Keratinocyte (primary cell): ENCODE measurements at regions not wholly inside any gene's neighbourhood (a gene's known extent, or its start where the extent isn't known, plus 50 kb on each side); places are given as distances from the start of the nearest gene placed in this dataset.

Source experiments
- DNase-seq: peaks from one replicate; pipeline ENCODE4 v3.0.0-alpha.2; 2011; ENCODE audit warnings: low read depth, missing footprints, low spot score
- FAIRE-seq: peaks from 2 replicates; lab custom pipeline; 2011; peaks lifted over from hg19 to GRCh38; lab: Jason Lieb, UNC
- H2AFZ ChIP-seq: 2 replicates; pipeline ENCODE4 v1.6.0; 2012; ENCODE audit warnings: low read length, control low read depth, inconsistent platforms; ENCODE audit not compliant: control insufficient read depth
- H3K27ac ChIP-seq: 2 replicates; pipeline ENCODE4 v1.5.1; 2011; ENCODE audit warnings: low read length; ENCODE audit not compliant: control insufficient read depth, insufficient read depth
- H3K27me3 ChIP-seq: 3 replicates; pipeline ENCODE4 v1.6.0; 2011; ENCODE audit warnings: low read length; ENCODE audit not compliant: control insufficient read depth, insufficient read depth; ENCODE audit errors: extremely low read depth
- H3K36me3 ChIP-seq, 2 experiments: 2 replicates in 1 of 2; 3 replicates in 1 of 2; pipeline ENCODE4 v1.5.1; 2011; ENCODE audit warnings: low read length in 2 of 2, mild to moderate bottlenecking in 1 of 2; ENCODE audit not compliant: control insufficient read depth in 2 of 2, insufficient read depth in 2 of 2; ENCODE audit errors: extremely low read depth in 1 of 2
- H3K4me1 ChIP-seq: 3 replicates; pipeline ENCODE4 v1.5.1; 2011; ENCODE audit warnings: low read length; ENCODE audit not compliant: control insufficient read depth, insufficient read depth; ENCODE audit errors: extremely low read depth
- H3K4me2 ChIP-seq: 3 replicates; pipeline ENCODE4 v1.6.0; 2011; ENCODE audit warnings: low read depth, low read length; ENCODE audit not compliant: control insufficient read depth, insufficient read depth; ENCODE audit errors: extremely low read depth
- H3K4me3 ChIP-seq, 3 experiments: fragments of 200-600 bp in 1 of 3; sonication (generic) in 1 of 3; 2 replicates in 2 of 3; 3 replicates in 1 of 3; pipeline ENCODE4 v1.5.1; 2011 to 2016; ENCODE audit warnings: low read length in 3 of 3, mild to moderate bottlenecking in 3 of 3, control low read depth in 2 of 3, inconsistent platforms in 1 of 3, low read depth in 1 of 3, mixed read lengths in 1 of 3, mixed run types in 1 of 3, moderate library complexity in 1 of 3; ENCODE audit not compliant: control insufficient read depth in 2 of 3, insufficient read depth in 2 of 3; ENCODE audit errors: extremely low read depth in 1 of 3
- H3K79me2 ChIP-seq: 2 replicates; pipeline ENCODE4 v1.6.0; 2012; ENCODE audit warnings: low read length; ENCODE audit not compliant: control insufficient read depth, insufficient read depth
- H3K9ac ChIP-seq: 3 replicates; pipeline ENCODE4 v1.6.0; 2011; ENCODE audit warnings: low read length; ENCODE audit not compliant: control insufficient read depth, insufficient read depth; ENCODE audit errors: extremely low read depth
- H3K9me1 ChIP-seq: 3 replicates; pipeline ENCODE4 v1.6.0; 2011; ENCODE audit warnings: low read length; ENCODE audit not compliant: control insufficient read depth, insufficient read depth; ENCODE audit errors: extremely low read depth
- H3K9me3 ChIP-seq: 2 replicates; pipeline ENCODE4 v1.5.1; 2012; ENCODE audit warnings: low read depth, low read length; ENCODE audit not compliant: control insufficient read depth
- H4K20me1 ChIP-seq: 3 replicates; pipeline ENCODE4 v1.6.0; 2011; ENCODE audit warnings: low read length; ENCODE audit not compliant: control insufficient read depth, insufficient read depth; ENCODE audit errors: extremely low read depth
- CTCF ChIP-seq, 3 experiments: IDR thresholded peaks in 1 of 3; conservative IDR thresholded peaks in 1 of 3; optimal IDR thresholded peaks in 1 of 3; 2 replicates in 2 of 3; 3 replicates in 1 of 3; pipeline versions ENCODE3 to v1.5.1; 2011; ENCODE audit warnings: low read length in 3 of 3, mild to moderate bottlenecking in 3 of 3, moderate library complexity in 2 of 3, control low read depth in 1 of 3, inconsistent platforms in 1 of 3; ENCODE audit not compliant: insufficient read depth in 2 of 3; ENCODE audit errors: extremely low read depth in 1 of 3
- EZH2 ChIP-seq: IDR thresholded peaks from one replicate; pipeline ENCODE4 v1.6.1; 2012; ENCODE audit warnings: inconsistent platforms, mild to moderate bottlenecking, low read length, moderate library complexity
- dilution Hi-C: fragments of 300-500 bp; cut with MboI; formaldehyde crosslinking; loops from one replicate; pipeline ENCODE4 v1.7.0; 2020; ENCODE audit warnings: low sequenced_read_pairs; ENCODE audit not compliant: extremely low pct_ligation_motif_present

DNA sequence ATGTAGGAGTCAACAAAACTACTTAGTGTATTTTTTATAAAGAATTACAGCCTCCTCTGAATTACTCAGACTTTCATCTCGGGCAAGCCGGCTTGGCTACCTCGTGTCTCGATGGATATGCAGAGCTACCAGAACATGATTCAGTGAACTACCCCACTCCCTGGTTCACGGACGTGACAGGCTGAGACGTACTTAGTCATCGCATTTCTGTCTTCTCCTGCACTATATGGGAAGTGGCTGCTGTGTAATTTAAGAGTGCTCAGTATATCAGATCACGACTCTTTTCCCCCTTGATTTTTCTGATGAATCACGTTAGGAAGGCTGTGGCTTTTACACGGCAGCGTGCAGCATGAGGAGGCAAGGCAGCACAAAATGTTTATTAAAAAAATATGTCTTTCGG, 302.7 kb upstream of the ZFP64 start:
- Histone ChIP-seq H3K27me3 (no peaks in the 10 kb centered on the region), H3K36me3 (no peaks in the 10 kb centered on the region), H3K9me1 (no peaks in the 10 kb centered on the region), H3K9ac (no peak overlapping the region), H3K79me2 (no peaks in the 10 kb centered on the region), H3K4me1 (peaks cover 6% of the 10 kb centered on the region), H3K9me3 (no peaks in the 10 kb centered on the region), H3K4me3 (no peak overlapping the region), H2AFZ (no peak overlapping the region), H3K27ac (peak overlapping the region; percentile 44), H3K4me2 (no peak overlapping the region), H4K20me1 (no peaks in the 10 kb centered on the region)
- dilution Hi-C loops: no loop called here
- no peak for FAIRE-seq
- DNase-seq: peak; percentile 32
- TF ChIP-seq EZH2: no peak
- no peak for TF ChIP-seq CTCF (optimal IDR thresholded peaks at IDR 0.05 in 1 of 3, IDR thresholded peaks at IDR 0.05 in 1 of 3, conservative IDR thresholded peaks at IDR 0.05 in 1 of 3; ENCODE audit: extremely low read depth in 1 of 3, insufficient read depth in 2 of 3, low read length in 3 of 3)

DNA sequence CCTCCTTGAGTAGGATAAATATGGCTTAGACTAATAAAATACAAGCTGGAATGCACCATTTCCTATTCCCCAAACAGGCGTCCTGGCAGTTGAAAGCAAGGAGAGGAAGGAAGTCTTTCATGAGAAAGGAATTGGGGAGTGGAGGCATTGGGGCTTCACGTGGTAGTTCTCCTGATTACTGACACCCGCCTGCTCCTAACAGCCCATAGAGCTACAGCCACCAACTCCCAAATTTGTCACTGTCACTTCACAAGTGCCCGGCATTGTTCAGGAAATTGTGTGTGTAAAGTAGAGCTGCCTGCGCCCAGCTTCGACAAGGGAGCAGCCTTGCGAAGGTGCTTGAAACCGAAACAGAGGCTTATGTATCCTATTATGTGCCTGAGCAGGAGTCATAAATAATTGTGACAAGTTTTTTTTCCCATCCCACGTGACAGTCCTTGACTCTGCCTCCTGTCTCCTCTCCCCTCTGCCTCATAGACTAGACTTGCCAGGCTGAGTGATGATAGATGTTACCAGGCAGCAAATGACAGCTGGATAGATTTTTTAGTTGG, 301.7 kb upstream of the ZFP64 start:
- Histone ChIP-seq H3K4me2 (peak overlapping the region; percentile 9), H3K27me3 (no peaks in the 10 kb centered on the region), H3K9ac (peak overlapping the region; percentile 29), H3K4me1 (peaks cover 6% of the 10 kb centered on the region), H3K79me2 (no peaks in the 10 kb centered on the region), H2AFZ (peak overlapping the region; percentile 50), H3K27ac (peak overlapping the region; percentile 44), H3K4me3 (no peak overlapping the region), H3K36me3 (no peaks in the 10 kb centered on the region), H4K20me1 (no peaks in the 10 kb centered on the region), H3K9me1 (no peaks in the 10 kb centered on the region), H3K9me3 (no peaks in the 10 kb centered on the region)
- DNase-seq: no peak
- TF ChIP-seq EZH2 (no peak), CTCF (optimal IDR thresholded peaks at IDR 0.05 in 1 of 3, IDR thresholded peaks at IDR 0.05 in 1 of 3, conservative IDR thresholded peaks at IDR 0.05 in 1 of 3; ENCODE audit: extremely low read depth in 1 of 3, insufficient read depth in 2 of 3, low read length in 3 of 3) (no peak)
- dilution Hi-C loops: no loop called here
- no peak for FAIRE-seq
